Stromal cell of bone marrow (primary cell): ENCODE measurements at regions not wholly inside any gene's neighbourhood (a gene's known extent, or its start where the extent isn't known, plus 50 kb on each side); places are given as distances from the start of the nearest gene placed in this dataset.
"Not testable (repeated sequence)": the region's sequence is repeated elsewhere in the genome, so short reads cannot be mapped to it uniquely, and the experiment has no call there.

Experiments used
- DNase-seq: peaks from one replicate; pipeline ENCODE4 v3.0.0-alpha.2; 2012; ENCODE audit warnings: low read depth

- DNase-seq: not testable (repeated sequence)
These were observed 67.9 kb upstream of the FST start for GRCh38 chr5:53412499-53412898.

- no peak for DNase-seq
These were observed 64.2 kb upstream of the FST start for GRCh38 chr5:53416144-53416738.

- no peak for DNase-seq
These were observed 62.0 kb upstream of the FST start for GRCh38 chr5:53418409-53418808.

- DNase-seq: peak; percentile 92
These were observed 61.4 kb upstream of the FST start for GRCh38 chr5:53418826-53419658.

GRCh38 chr5:53422539-53422938, 57.9 kb upstream of the FST start:
- peak; percentile 89 for DNase-seq

- DNase-seq: no peak
These were observed 56.7 kb upstream of the FST start for GRCh38 chr5:53423724-53424123.

GRCh38 chr5:53424686-53425615, 55.5 kb upstream of the FST start:
- DNase-seq: no peak

GRCh38 chr5:53425687-53426511, 54.5 kb upstream of the FST start:
- DNase-seq: no peak

GRCh38 chr5:53426512-53426830, 54.0 kb upstream of the FST start:
- no peak for DNase-seq

- no peak for DNase-seq
These were observed 53.6 kb upstream of the FST start for GRCh38 chr5:53426878-53427277.

GRCh38 chr5:53427965-53428364, 52.5 kb upstream of the FST start:
- no peak for DNase-seq

- no peak for DNase-seq
These were observed 50.7 kb upstream of the FST start for GRCh38 chr5:53429706-53430105.

GRCh38 chr5:53430618-53431252, 49.7 kb upstream of the FST start:
- DNase-seq: peak; percentile 71
